AG04449 (cell line): ENCODE measurements at regions not wholly inside any gene's neighbourhood (a gene's known extent, or its start where the extent isn't known, plus 50 kb on each side); places are given as distances from the start of the nearest gene placed in this dataset.
A peak's percentile ranks its signal among the peaks of the same experiment; 100 is the strongest.

Experiments used
- CTCF ChIA-PET: fragments of 350-600 bp; formaldehyde crosslinking; extraction: SDS; loops from one replicate; lab custom pipeline; 2021; ENCODE audit warnings: antibody characterized with exemption; lab: Yijun Ruan, JAX
- POLR2A ChIA-PET: fragments of 400-600, 350-600 bp; formaldehyde crosslinking; extraction: SDS; loops from one replicate; lab custom pipeline; 2020; ENCODE audit warnings: antibody characterized with exemption, inconsistent platforms; lab: Yijun Ruan, JAX
- DNase-seq: peaks from one replicate; pipeline ENCODE4 v3.0.0-alpha.2; 2010; ENCODE audit warnings: low read depth, low spot score
- H3K4me3 ChIP-seq: 2 replicates; pipeline ENCODE4 v1.5.1; 2011; ENCODE audit warnings: low read depth, mild to moderate bottlenecking, control low read depth, low read length
- CTCF ChIP-seq: IDR thresholded peaks from one replicate; pipeline ENCODE4 v1.5.1; 2011; ENCODE audit warnings: mild to moderate bottlenecking, moderate library complexity, low read length, control low read depth, inconsistent platforms; ENCODE audit not compliant: insufficient read depth; ENCODE audit errors: missing control alignments

GRCh38 chr3:150082898-150083654, 112.4 kb upstream of the PFN2 start:
- no peak for DNase-seq
- peak overlapping the region; percentile 47 for H3K4me3 ChIP-seq
- POLR2A ChIA-PET: no interaction called here
- TF ChIP-seq CTCF: no peak
- CTCF ChIA-PET: interaction anchor here (1.0 kb wide), 1 partner anchor 117 kb away, joined by 3 read pairs; no protein-coding TSS in a partner anchor

GRCh38 chr3:150081084-150081483, 110.4 kb upstream of the PFN2 start:
- DNase-seq: no peak
- TF ChIP-seq CTCF: no peak
- ChIA-PET POLR2A (interaction anchor here (0.8 kb wide), 1 partner anchor 67 kb away, joined by 3 read pairs; no protein-coding TSS in a partner anchor), CTCF (interaction anchor here (0.9 to 1.7 kb wide), 3 partner anchors 10 to 140 kb away, joined by 3 to 7 read pairs (median 4); no protein-coding TSS in a partner anchor)
- H3K4me3 ChIP-seq: no peak overlapping the region

- no peak for TF ChIP-seq CTCF
- H3K4me3 ChIP-seq: no peak overlapping the region
- no peak for DNase-seq
- POLR2A ChIA-PET: interaction anchor here (0.6 kb wide), 1 partner anchor 519 kb away, joined by 3 read pairs; no protein-coding TSS in a partner anchor
- CTCF ChIA-PET: interaction anchor here (0.9 to 1.7 kb wide), 4 partner anchors 9 to 140 kb away, joined by 3 to 7 read pairs (median 4); no protein-coding TSS in a partner anchor
Measured at GRCh38 chr3:150080058-150080730, 109.5 kb upstream of the PFN2 start.

GRCh38 chr3:150079029-150079739, 108.5 kb upstream of the PFN2 start:
- TF ChIP-seq CTCF: no peak
- ChIA-PET POLR2A (interaction anchor here (0.9 kb wide), 1 partner anchor 69 kb away, joined by 3 read pairs; no protein-coding TSS in a partner anchor), CTCF (interaction anchor here (0.9 to 1.3 kb wide), 3 partner anchors 15 to 112 kb away, joined by 3 to 4 read pairs (median 4); no protein-coding TSS in a partner anchor)
- DNase-seq: peak; percentile 85
- no peak overlapping the region for H3K4me3 ChIP-seq

GRCh38 chr3:150077581-150078247, 107.0 kb upstream of the PFN2 start:
- no peak for TF ChIP-seq CTCF
- no peak overlapping the region for H3K4me3 ChIP-seq
- no peak for DNase-seq
- ChIA-PET POLR2A (interaction anchor here (1.1 kb wide), 1 partner anchor 30 kb away, joined by 3 read pairs; no protein-coding TSS in a partner anchor), CTCF (interaction anchor here (1.3 kb wide), 1 partner anchor 17 kb away, joined by 3 read pairs; no protein-coding TSS in a partner anchor)
